PC-3 (cell line): ENCODE measurements at regions not wholly inside any gene's neighbourhood (a gene's known extent, or its start where the extent isn't known, plus 50 kb on each side); places are given as distances from the start of the nearest gene placed in this dataset.

Source experiments
- ATAC-seq: fragments of 200-7000 bp; cut with Tn5 transposase; 2 replicates; pipeline ENCODE4 v1.9.1; 2020; ENCODE audit warnings: mild to moderate bottlenecking, moderate library complexity
- BruUV-seq: library from RNA; stranded (reverse); fragments of 400-500 nt; replicated peaks from 2 replicates; lab custom pipeline; 2021; lab: Mats Ljungman, UMichigan
- CTCF ChIA-PET: fragments of 300-600 bp; sonication (Branson Sonifier 250); formaldehyde crosslinking; loops from one replicate; lab custom pipeline; 2022; ENCODE audit warnings: antibody characterized with exemption; lab: Charles Lee
- POLR2A ChIA-PET: fragments of 300-600 bp; sonication (Branson Sonifier 250); formaldehyde crosslinking; loops from one replicate; lab custom pipeline; 2022; ENCODE audit warnings: antibody characterized with exemption; ENCODE audit not compliant: unreplicated experiment; lab: Charles Lee
- DNase-seq: peaks from one replicate; pipeline ENCODE4 v3.0.0-alpha.2; 2015
- H2AFZ ChIP-seq: fragments of 300-600 bp; sonication (generic); 2 replicates; pipeline ENCODE4 v1.6.0; 2016; ENCODE audit warnings: antibody characterized with exemption, low read length
- H3F3A ChIP-seq: fragments of 300-600 bp; sonication (generic); one replicate; pipeline ENCODE4 v1.6.0; 2017; ENCODE audit warnings: antibody characterized with exemption, low read length, control low read depth, mild to moderate bottlenecking; ENCODE audit not compliant: unreplicated experiment
- H3K27ac ChIP-seq: fragments of 300-600 bp; sonication (generic); 2 replicates; pipeline ENCODE4 v1.5.1; 2016; ENCODE audit warnings: mild to moderate bottlenecking, low read length
- H3K27me3 ChIP-seq: fragments of 300-600 bp; sonication (generic); 2 replicates; pipeline ENCODE4 v1.6.1; 2016; ENCODE audit warnings: low read length, mixed read lengths
- H3K36me3 ChIP-seq: fragments of 300-600 bp; sonication (generic); 2 replicates; pipeline ENCODE4 v1.6.1; 2016; ENCODE audit warnings: low read depth, mixed run types, low read length, mixed read lengths
- H3K4me1 ChIP-seq: fragments of 300-600 bp; sonication (generic); 2 replicates; pipeline ENCODE4 v1.5.1; 2016; ENCODE audit warnings: low read length; ENCODE audit not compliant: insufficient read depth
- H3K4me2 ChIP-seq: fragments of 300-600 bp; sonication (generic); 2 replicates; pipeline ENCODE4 v1.6.0; 2016; ENCODE audit warnings: low read length
- H3K4me3 ChIP-seq: fragments of 300-600 bp; sonication (generic); 2 replicates; pipeline ENCODE4 v1.5.1; 2016; ENCODE audit warnings: mild to moderate bottlenecking, low read length, mixed read lengths
- H3K79me2 ChIP-seq: fragments of 300-600 bp; sonication (generic); 2 replicates; pipeline ENCODE4 v1.6.1; 2017; ENCODE audit warnings: low read length, mixed read lengths
- H3K9ac ChIP-seq: fragments of 300-600 bp; sonication (generic); 2 replicates; pipeline ENCODE4 v1.6.0; 2016; ENCODE audit warnings: mild to moderate bottlenecking, low read length
- H3K9me2 ChIP-seq: fragments of 300-600 bp; sonication (generic); replicated peaks from 2 replicates; pipeline ENCODE4 v1.6.1; 2016; ENCODE audit warnings: mixed run types, low read length, mixed read lengths
- H3K9me3 ChIP-seq: fragments of 300-600 bp; sonication (generic); 2 replicates; pipeline ENCODE4 v1.6.1; 2016; ENCODE audit warnings: low read length, mixed read lengths
- H4K20me1 ChIP-seq: fragments of 300-600 bp; sonication (generic); 2 replicates; pipeline ENCODE4 v1.6.1; 2016; ENCODE audit warnings: low read length, mixed read lengths
- CTCF ChIP-seq: fragments of 300-600 bp; sonication (generic); conservative IDR thresholded peaks from 2 replicates; pipeline ENCODE4 v1.5.1; 2017; ENCODE audit warnings: antibody characterized with exemption, low read depth, mild to moderate bottlenecking, low read length
- EZH2 ChIP-seq: fragments of 300-600 bp; sonication (generic); IDR thresholded peaks from one replicate; pipeline ENCODE4 v1.6.1; 2017; ENCODE audit warnings: antibody characterized with exemption, mild to moderate bottlenecking, low read length; ENCODE audit not compliant: unreplicated experiment
- EZH2phosphoT487 ChIP-seq: fragments of 300-600 bp; sonication (generic); IDR thresholded peaks from 2 replicates; pipeline ENCODE4 v1.6.1; 2018; ENCODE audit warnings: mild to moderate bottlenecking, antibody characterized with exemption, low read length, borderline replicate concordance
- intact Hi-C: fragments of 100-400 bp; cut with micrococcal nuclease; formaldehyde crosslinking; loops from 2 replicates; pipeline ENCODE4 v1.9.0; 2023

- DNase-seq (peak; percentile 73), ATAC-seq (peak; percentile 94)
- Histone ChIP-seq H3K9me2 (no peaks in the 10 kb centered on the region), H2AFZ (no peak overlapping the region), H4K20me1 (no peaks in the 10 kb centered on the region), H3K4me3 (no peak overlapping the region), H3K27ac (no peak overlapping the region), H3K9ac (no peak overlapping the region), H3K27me3 (no peaks in the 10 kb centered on the region), H3K9me3 (no peaks in the 10 kb centered on the region), H3K79me2 (no peaks in the 10 kb centered on the region), H3K4me2 (peak overlapping the region; percentile 21; the same call in 1 of the 2 replicates), H3K36me3 (no peaks in the 10 kb centered on the region), H3K4me1 (peaks cover 12% of the 10 kb centered on the region), H3F3A (no peaks in the 10 kb centered on the region)
- no TSS peak for BruUV-seq
- intact Hi-C loops = no loop called here
- ChIA-PET POLR2A (no interaction called here), CTCF (no interaction called here)
- TF ChIP-seq EZH2phosphoT487 (no peak), CTCF (no peak; the same call in 1 of the 2 replicates), EZH2 (no peak)
Measured at GRCh38 chrX:10756441-10756840, 136.1 kb upstream of the MID1 start.

GRCh38 chrX:10759141-10759799 lies 138.9 kb upstream of the MID1 start:
- no peaks in the 10 kb centered on the region for H3K79me2 ChIP-seq
- H3K4me3 ChIP-seq = no peak overlapping the region
- DNase-seq (no peak), ATAC-seq (no peak)
- no peak for TF ChIP-seq EZH2phosphoT487
- no peak for TF ChIP-seq CTCF
- TF ChIP-seq EZH2 = no peak
- H3F3A ChIP-seq = no peaks in the 10 kb centered on the region
- ChIA-PET CTCF (no interaction called here), POLR2A (no interaction called here)
- no peaks in the 10 kb centered on the region for H3K27me3 ChIP-seq
- no peak overlapping the region for H3K9ac ChIP-seq
- no peak overlapping the region for H2AFZ ChIP-seq
- H3K36me3 ChIP-seq = no peaks in the 10 kb centered on the region
- no peak overlapping the region for H3K4me2 ChIP-seq
- intact Hi-C loops = no loop called here
- no peaks in the 10 kb centered on the region for H4K20me1 ChIP-seq
- peaks cover 12% of the 10 kb centered on the region for H3K4me1 ChIP-seq
- no peaks in the 10 kb centered on the region for H3K9me3 ChIP-seq
- BruUV-seq = no TSS peak
- no peaks in the 10 kb centered on the region for H3K9me2 ChIP-seq
- H3K27ac ChIP-seq = no peak overlapping the region

- H3K9me2 ChIP-seq = no peaks in the 10 kb centered on the region
- no TSS peak for BruUV-seq
- no peak overlapping the region for H2AFZ ChIP-seq
- no peaks in the 10 kb centered on the region for H3K36me3 ChIP-seq
- H3K4me1 ChIP-seq = peaks cover 7% of the 10 kb centered on the region; the same call in 1 of the 2 replicates
- no peak for ATAC-seq
- intact Hi-C loops = no loop called here
- DNase-seq = no peak
- no peak overlapping the region for H3K9ac ChIP-seq
- no peak overlapping the region for H3K4me3 ChIP-seq
- no peak overlapping the region for H3K27ac ChIP-seq
- H3K9me3 ChIP-seq = no peaks in the 10 kb centered on the region
- no peak for TF ChIP-seq CTCF
- TF ChIP-seq EZH2 = no peak
- no peak for TF ChIP-seq EZH2phosphoT487
- ChIA-PET POLR2A (no interaction called here), CTCF (no interaction called here)
- H3K27me3 ChIP-seq = no peaks in the 10 kb centered on the region
- no peaks in the 10 kb centered on the region for H3F3A ChIP-seq
- H3K79me2 ChIP-seq = no peaks in the 10 kb centered on the region
- H3K4me2 ChIP-seq = no peak overlapping the region
- H4K20me1 ChIP-seq = no peaks in the 10 kb centered on the region
Measured at GRCh38 chrX:10761447-10761846, 141.1 kb upstream of the MID1 start.
